ENCODE measurements at regions not wholly inside any gene's neighbourhood (a gene's known extent, or its start where the extent isn't known, plus 50 kb on each side); places are given as distances from the start of the nearest gene placed in this dataset.

DNA sequence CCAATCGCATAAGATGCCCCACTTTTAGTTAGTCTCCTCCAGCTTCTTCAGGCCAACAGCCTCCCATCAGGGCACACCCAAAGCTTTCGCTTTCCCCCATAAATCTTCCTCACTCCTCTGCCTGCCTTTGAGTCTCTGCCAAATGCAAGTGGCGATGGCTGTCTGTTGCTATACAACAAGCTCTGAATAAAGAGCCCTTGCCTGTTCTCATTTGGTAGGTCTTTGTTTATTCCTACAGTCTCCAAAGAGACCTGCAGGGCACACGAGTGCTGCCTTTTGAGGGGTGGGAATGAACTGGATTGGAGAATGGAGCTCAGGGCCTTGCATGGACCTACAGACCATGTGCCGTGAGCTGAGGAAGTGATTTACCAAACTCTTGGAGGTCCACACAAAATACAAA is 52.2 kb upstream of the SOD3 start:
- no peak for DNase-seq
- intact Hi-C loops (cut with DNase I): no loop called here

DNA sequence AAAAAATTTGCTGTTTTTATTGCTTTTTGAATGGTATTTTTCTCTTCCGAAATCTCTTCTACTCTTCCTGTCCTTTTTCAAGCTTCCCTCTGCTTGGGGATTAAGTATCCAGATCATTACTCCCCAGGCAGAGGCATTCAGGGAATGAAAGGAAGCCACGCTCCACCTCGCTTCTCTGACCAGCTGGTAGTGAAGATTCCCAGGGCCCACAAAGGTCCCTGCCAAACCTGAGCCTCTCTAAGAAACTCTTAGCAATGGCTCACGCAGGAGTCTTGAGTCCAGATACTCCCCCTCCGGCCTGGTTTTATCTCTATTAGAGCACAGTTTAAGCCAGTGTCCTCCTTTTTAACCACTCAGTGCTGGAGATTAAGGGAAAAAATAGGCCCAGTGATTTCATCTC is 51.4 kb upstream of the SOD3 start:
- ATAC-seq (no peak), DNase-seq (no peak)
- intact Hi-C loops (cut with DNase I): no loop called here
- H3K36me3 ChIP-seq: no peaks in the 10 kb centered on the region
- no peaks in the 10 kb centered on the region for H3K4me1 ChIP-seq
- H3K27ac ChIP-seq: no peak overlapping the region
- H3K9me3 ChIP-seq: no peaks in the 10 kb centered on the region
- H3K27me3 ChIP-seq: no peaks in the 10 kb centered on the region
- TF ChIP-seq, protein P1, sequence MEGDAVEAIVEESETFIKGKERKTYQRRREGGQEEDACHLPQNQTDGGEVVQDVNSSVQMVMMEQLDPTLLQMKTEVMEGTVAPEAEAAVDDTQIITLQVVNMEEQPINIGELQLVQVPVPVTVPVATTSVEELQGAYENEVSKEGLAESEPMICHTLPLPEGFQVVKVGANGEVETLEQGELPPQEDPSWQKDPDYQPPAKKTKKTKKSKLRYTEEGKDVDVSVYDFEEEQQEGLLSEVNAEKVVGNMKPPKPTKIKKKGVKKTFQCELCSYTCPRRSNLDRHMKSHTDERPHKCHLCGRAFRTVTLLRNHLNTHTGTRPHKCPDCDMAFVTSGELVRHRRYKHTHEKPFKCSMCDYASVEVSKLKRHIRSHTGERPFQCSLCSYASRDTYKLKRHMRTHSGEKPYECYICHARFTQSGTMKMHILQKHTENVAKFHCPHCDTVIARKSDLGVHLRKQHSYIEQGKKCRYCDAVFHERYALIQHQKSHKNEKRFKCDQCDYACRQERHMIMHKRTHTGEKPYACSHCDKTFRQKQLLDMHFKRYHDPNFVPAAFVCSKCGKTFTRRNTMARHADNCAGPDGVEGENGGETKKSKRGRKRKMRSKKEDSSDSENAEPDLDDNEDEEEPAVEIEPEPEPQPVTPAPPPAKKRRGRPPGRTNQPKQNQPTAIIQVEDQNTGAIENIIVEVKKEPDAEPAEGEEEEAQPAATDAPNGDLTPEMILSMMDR (IDR thresholded peaks at IDR 0.05): no peak
- no peak overlapping the region for H3K4me3 ChIP-seq

More for the DNA sequence above, 52.2 kb upstream of the SOD3 start:
- Histone ChIP-seq H3K27me3 (no peaks in the 10 kb centered on the region), H3K36me3 (no peaks in the 10 kb centered on the region), H3K4me3 (no peak overlapping the region), H3K9me3 (peaks cover 0 to 4% of the 10 kb centered on the region in 2 donors), H3K4me1 (no peaks in the 10 kb centered on the region), H3K27ac (no peak overlapping the region)
- TF ChIP-seq, protein P1 (IDR thresholded peaks at IDR 0.05): no peak
- no peak for ATAC-seq

GRCh38 chr4:24745172-24745895 is 50.0 kb upstream of the SOD3 start:
- ATAC-seq (no peak), DNase-seq (no peak)

More at GRCh38 chr4:24745172-24745895, 50.0 kb upstream of the SOD3 start:
- H3K27ac ChIP-seq: no peak overlapping the region
- H3K36me3 ChIP-seq: no peaks in the 10 kb centered on the region
- H3K4me3 ChIP-seq: no peak overlapping the region
- H3K4me1 ChIP-seq: no peaks in the 10 kb centered on the region
- TF ChIP-seq, protein P1 (IDR thresholded peaks at IDR 0.05): no peak
- no peaks in the 10 kb centered on the region for H3K27me3 ChIP-seq
- intact Hi-C loops (cut with DNase I): no loop called here
- H3K9me3 ChIP-seq: no peaks in the 10 kb centered on the region

All from left lung (tissue), 4 donors.